ENCODE measurements at regions not wholly inside any gene's neighbourhood (a gene's known extent, or its start where the extent isn't known, plus 50 kb on each side); places are given as distances from the start of the nearest gene placed in this dataset.

DNA sequence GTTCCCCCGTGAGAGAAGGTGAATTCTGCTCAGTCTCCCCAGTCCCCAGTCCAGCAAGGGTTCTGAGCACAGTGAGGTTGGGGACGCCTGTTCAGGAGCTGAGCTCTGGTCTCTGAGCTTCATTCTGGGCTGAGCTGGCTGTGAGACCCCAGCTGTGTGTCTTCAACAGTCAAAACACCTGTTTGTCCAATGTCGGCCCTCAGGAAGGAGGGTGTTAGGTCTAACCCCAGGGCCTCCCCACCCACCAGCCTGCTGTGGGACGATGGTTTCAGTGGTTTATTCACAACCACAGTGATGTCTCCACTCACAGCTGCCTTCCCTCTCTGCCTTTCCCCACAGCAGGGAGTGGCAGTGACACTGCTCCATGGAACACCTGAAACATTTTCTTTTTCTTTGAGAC, 1282.9 kb downstream of the TBC1D22A start:
- Histone ChIP-seq H3K36me3 (ENCODE audit: low read depth) (no peaks in the 10 kb centered on the region), H3K9me3 (ENCODE audit: severe bottlenecking) (no peaks in the 10 kb centered on the region), H3K27me3 (ENCODE audit: insufficient read depth, poor library complexity, severe bottlenecking) (no peaks in the 10 kb centered on the region), H3K4me3 (ENCODE audit: severe bottlenecking) (no peak overlapping the region), H3K27ac (ENCODE audit: poor library complexity, severe bottlenecking) (no peak overlapping the region), H3K4me1 (ENCODE audit: insufficient read depth, poor library complexity, severe bottlenecking) (no peaks in the 10 kb centered on the region)
- no peak for ATAC-seq (ENCODE audit: low read depth)
- DNase-seq (ENCODE audit: low spot score) = no peak
- TF ChIP-seq, protein P1, sequence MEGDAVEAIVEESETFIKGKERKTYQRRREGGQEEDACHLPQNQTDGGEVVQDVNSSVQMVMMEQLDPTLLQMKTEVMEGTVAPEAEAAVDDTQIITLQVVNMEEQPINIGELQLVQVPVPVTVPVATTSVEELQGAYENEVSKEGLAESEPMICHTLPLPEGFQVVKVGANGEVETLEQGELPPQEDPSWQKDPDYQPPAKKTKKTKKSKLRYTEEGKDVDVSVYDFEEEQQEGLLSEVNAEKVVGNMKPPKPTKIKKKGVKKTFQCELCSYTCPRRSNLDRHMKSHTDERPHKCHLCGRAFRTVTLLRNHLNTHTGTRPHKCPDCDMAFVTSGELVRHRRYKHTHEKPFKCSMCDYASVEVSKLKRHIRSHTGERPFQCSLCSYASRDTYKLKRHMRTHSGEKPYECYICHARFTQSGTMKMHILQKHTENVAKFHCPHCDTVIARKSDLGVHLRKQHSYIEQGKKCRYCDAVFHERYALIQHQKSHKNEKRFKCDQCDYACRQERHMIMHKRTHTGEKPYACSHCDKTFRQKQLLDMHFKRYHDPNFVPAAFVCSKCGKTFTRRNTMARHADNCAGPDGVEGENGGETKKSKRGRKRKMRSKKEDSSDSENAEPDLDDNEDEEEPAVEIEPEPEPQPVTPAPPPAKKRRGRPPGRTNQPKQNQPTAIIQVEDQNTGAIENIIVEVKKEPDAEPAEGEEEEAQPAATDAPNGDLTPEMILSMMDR (IDR thresholded peaks at IDR 0.05; ENCODE audit: poor library complexity, severe bottlenecking) = no peak

DNA sequence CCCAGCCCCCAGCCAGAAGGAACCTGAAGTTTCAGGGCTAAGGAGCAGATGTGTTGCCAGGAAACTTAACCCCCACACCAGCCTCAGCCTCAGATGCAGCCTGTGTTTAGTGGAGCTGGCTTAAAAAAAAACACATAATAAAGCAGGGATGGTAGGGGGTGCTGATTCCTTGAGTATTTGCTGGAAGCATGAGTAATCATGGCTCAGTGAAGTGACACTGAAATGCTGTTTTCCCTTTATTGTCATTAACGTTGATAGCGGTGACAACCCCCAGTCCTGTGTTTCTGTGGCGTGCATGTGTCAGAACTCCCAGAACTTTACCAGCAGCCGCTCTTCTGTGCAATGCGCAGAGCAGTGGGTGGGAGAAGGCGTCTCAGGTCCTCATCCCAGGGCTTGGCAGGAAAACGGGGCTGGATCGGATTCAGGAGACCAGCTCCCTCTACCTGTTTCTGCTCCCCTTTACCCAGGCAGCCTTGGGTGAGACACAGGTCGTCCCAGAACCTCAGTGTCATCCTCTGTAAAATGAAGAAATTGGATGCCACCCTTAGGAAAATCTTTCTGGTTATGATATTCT, 1282.1 kb downstream of the TBC1D22A start:
- Histone ChIP-seq H3K4me3 (ENCODE audit: severe bottlenecking) (no peak overlapping the region), H3K27ac (ENCODE audit: poor library complexity, severe bottlenecking) (no peak overlapping the region), H3K27me3 (ENCODE audit: insufficient read depth, poor library complexity, severe bottlenecking) (no peaks in the 10 kb centered on the region), H3K36me3 (ENCODE audit: low read depth) (no peaks in the 10 kb centered on the region), H3K4me1 (ENCODE audit: insufficient read depth, poor library complexity, severe bottlenecking) (no peaks in the 10 kb centered on the region), H3K9me3 (ENCODE audit: severe bottlenecking) (no peaks in the 10 kb centered on the region)
- DNase-seq (ENCODE audit: low spot score) = no peak
- ATAC-seq (ENCODE audit: low read depth) = no peak
- TF ChIP-seq, protein P1 (IDR thresholded peaks at IDR 0.05; ENCODE audit: poor library complexity, severe bottlenecking) = no peak

- Histone ChIP-seq H3K4me1 (ENCODE audit: insufficient read depth, poor library complexity, severe bottlenecking) (no peaks in the 10 kb centered on the region), H3K9me3 (ENCODE audit: severe bottlenecking) (no peaks in the 10 kb centered on the region), H3K27ac (ENCODE audit: poor library complexity, severe bottlenecking) (no peak overlapping the region), H3K27me3 (ENCODE audit: insufficient read depth, poor library complexity, severe bottlenecking) (no peaks in the 10 kb centered on the region), H3K36me3 (ENCODE audit: low read depth) (no peaks in the 10 kb centered on the region), H3K4me3 (ENCODE audit: severe bottlenecking) (no peak overlapping the region)
- ATAC-seq (ENCODE audit: low read depth) (no peak), DNase-seq (ENCODE audit: low spot score) (no peak)
- TF ChIP-seq, protein P1 (IDR thresholded peaks at IDR 0.05; ENCODE audit: poor library complexity, severe bottlenecking) = no peak
Measured at GRCh38 chr22:48043581-48043980, 1281.1 kb downstream of the TBC1D22A start.

DNA sequence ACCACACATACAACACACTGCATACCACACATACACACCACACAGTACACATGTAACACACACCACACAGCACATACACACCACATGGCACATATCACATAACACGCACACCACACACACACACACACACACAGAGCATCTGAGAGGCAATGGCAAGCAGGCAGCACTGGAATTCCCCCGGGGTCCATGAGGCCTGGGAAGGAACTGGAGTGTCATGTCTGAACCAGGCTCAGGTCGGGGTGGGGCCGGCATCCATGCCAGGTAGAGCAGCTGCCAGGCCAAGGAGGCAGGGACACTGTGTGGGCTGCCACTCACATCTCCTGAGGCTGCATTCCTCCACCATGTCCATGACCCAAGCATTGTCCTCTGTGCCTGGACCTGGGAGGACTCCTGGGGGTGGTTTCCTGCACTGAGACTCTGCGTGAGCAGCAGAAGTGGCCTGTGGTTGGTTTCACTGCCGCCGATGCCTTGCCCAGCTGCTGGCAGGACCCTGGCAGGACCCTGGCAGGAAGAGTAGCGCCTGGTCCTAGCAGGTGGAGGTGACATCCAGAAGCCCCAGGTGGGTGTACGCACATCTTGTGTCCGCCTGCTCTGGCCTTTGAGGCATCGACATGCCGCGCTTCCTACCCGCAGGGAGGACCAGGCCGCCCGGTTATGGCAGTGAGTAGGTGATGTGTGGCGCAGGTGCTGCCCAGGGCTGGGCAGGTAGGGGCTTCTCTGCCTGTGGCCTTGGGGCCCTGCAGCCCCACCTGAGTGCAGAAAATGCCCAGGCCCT, 1280.4 kb downstream of the TBC1D22A start:
- Histone ChIP-seq H3K4me3 (ENCODE audit: severe bottlenecking) (no peak overlapping the region), H3K36me3 (ENCODE audit: low read depth) (no peaks in the 10 kb centered on the region), H3K27me3 (ENCODE audit: insufficient read depth, poor library complexity, severe bottlenecking) (no peaks in the 10 kb centered on the region), H3K9me3 (ENCODE audit: severe bottlenecking) (no peaks in the 10 kb centered on the region), H3K4me1 (ENCODE audit: insufficient read depth, poor library complexity, severe bottlenecking) (no peaks in the 10 kb centered on the region), H3K27ac (ENCODE audit: poor library complexity, severe bottlenecking) (no peak overlapping the region)
- TF ChIP-seq, protein P1 (IDR thresholded peaks at IDR 0.05; ENCODE audit: poor library complexity, severe bottlenecking) = no peak
- DNase-seq (ENCODE audit: low spot score) (no peak), ATAC-seq (ENCODE audit: low read depth) (no peak)

GRCh38 chr22:48039326-48039725, 1276.9 kb downstream of the TBC1D22A start:
- Histone ChIP-seq H3K9me3 (ENCODE audit: severe bottlenecking) (peaks cover 1% of the 10 kb centered on the region), H3K27ac (ENCODE audit: poor library complexity, severe bottlenecking) (no peak overlapping the region), H3K36me3 (ENCODE audit: low read depth) (no peaks in the 10 kb centered on the region), H3K4me3 (ENCODE audit: severe bottlenecking) (no peak overlapping the region), H3K27me3 (ENCODE audit: insufficient read depth, poor library complexity, severe bottlenecking) (no peaks in the 10 kb centered on the region), H3K4me1 (ENCODE audit: insufficient read depth, poor library complexity, severe bottlenecking) (no peaks in the 10 kb centered on the region)
- ATAC-seq (ENCODE audit: low read depth) (no peak), DNase-seq (ENCODE audit: low spot score) (no peak)
- TF ChIP-seq, protein P1 (IDR thresholded peaks at IDR 0.05; ENCODE audit: poor library complexity, severe bottlenecking) = no peak
